ENCODE measurements at regions not wholly inside any gene's neighbourhood (a gene's known extent, or its start where the extent isn't known, plus 50 kb on each side); places are given as distances from the start of the nearest gene placed in this dataset.

GRCh38 chr3:38960042-38960622, 91.6 kb downstream of the SCN11A start:
- TF ChIP-seq, protein P1, sequence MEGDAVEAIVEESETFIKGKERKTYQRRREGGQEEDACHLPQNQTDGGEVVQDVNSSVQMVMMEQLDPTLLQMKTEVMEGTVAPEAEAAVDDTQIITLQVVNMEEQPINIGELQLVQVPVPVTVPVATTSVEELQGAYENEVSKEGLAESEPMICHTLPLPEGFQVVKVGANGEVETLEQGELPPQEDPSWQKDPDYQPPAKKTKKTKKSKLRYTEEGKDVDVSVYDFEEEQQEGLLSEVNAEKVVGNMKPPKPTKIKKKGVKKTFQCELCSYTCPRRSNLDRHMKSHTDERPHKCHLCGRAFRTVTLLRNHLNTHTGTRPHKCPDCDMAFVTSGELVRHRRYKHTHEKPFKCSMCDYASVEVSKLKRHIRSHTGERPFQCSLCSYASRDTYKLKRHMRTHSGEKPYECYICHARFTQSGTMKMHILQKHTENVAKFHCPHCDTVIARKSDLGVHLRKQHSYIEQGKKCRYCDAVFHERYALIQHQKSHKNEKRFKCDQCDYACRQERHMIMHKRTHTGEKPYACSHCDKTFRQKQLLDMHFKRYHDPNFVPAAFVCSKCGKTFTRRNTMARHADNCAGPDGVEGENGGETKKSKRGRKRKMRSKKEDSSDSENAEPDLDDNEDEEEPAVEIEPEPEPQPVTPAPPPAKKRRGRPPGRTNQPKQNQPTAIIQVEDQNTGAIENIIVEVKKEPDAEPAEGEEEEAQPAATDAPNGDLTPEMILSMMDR (IDR thresholded peaks at IDR 0.05), result no peak
- no peak for TF ChIP-seq EZH2phosphoT487 (IDR thresholded peaks at IDR 0.05)
- TF ChIP-seq EZH2 (IDR thresholded peaks at IDR 0.05), result no peak

Measured in neural progenitor cell (in vitro differentiated cells).